H1 (cell line): ENCODE measurements at regions not wholly inside any gene's neighbourhood (a gene's known extent, or its start where the extent isn't known, plus 50 kb on each side); places are given as distances from the start of the nearest gene placed in this dataset.

ENCODE experiments used
- HDAC2 ChIP-seq, 2 experiments: fragments of 300-600 bp in 1 of 2; sonication (generic) in 1 of 2; IDR thresholded peaks; 2 replicates each; pipeline ENCODE4 v1.6.1; 2011 to 2012; ENCODE audit warnings: low read depth in 2 of 2, low read length in 2 of 2, mild to moderate bottlenecking in 2 of 2, moderate library complexity in 2 of 2, borderline replicate concordance in 1 of 2, inconsistent platforms in 1 of 2
- SAP30 ChIP-seq: fragments of 300-600 bp; sonication (generic); IDR thresholded peaks from 2 replicates; pipeline ENCODE4 v1.7.1; 2012; ENCODE audit warnings: low read length, moderate library complexity, mild to moderate bottlenecking, inconsistent platforms; ENCODE audit not compliant: insufficient read depth, insufficient replicate concordance

DNA sequence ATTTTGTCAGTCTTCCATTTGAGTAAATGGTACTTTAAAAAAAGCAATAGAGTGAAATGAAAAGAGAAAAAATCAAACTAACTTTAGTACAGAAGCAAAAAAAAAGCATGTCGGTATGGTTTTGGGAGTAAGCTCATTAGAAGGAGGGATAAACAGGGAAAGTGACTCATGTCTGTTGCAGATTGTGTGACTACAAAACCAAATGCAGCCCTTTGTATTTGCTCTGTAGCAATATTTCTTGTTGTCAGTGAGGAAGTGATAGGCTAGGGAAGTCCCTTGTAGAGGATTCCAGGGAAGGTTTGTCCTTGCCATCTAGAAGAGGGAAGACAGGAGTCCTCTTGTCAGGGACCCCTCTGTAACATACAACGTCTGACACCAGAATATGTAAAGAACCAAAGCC, 150.5 kb upstream of the POU1F1 start (continued):
- TF ChIP-seq HDAC2 (IDR thresholded peaks at IDR 0.05; ENCODE audit: borderline replicate concordance in 1 of 2, low read depth in 2 of 2, low read length in 2 of 2) (no peak), SAP30 (no peak)
